ENCODE measurements at regions not wholly inside any gene's neighbourhood (a gene's known extent, or its start where the extent isn't known, plus 50 kb on each side); places are given as distances from the start of the nearest gene placed in this dataset.

DNA sequence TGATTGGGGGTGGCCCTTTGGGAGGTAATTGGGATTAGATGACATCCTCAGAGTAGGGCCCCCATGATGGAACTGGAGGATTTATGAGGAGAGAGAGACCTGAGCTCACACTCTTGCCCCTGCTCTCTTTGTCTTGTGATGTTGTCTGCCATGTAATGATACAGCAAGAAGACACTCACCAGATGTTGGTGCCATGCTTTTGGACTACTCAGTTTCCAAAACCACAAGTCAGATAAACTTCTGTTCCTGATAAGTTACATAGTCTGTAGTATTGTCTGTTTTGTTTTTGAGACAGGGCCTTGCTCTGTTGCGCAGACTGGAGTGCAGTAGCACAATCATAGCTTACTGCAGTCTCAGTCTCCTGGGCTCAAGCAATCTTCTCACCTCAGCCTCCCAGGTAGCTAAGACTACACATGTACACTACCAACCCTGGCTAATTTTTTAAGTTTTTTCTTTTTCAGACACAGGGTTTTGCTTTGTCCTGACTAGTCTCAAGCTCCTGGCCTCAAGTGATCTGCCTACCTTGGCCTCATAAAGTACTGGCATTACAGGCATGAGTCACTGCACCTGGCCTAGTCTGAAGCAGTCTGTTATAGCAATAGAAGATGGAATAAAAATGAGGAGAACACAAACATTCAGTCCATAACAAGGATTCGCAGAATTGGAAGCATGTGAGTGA lies 115.0 kb upstream of the GALNT2 start:
- TF ChIP-seq JUN (IDR thresholded peaks at IDR 0.05; ENCODE audit: low read depth, low read length) (no peak), RAD21 (IDR thresholded peaks at IDR 0.05 in 1 of 2, conservative IDR thresholded peaks at IDR 0.05 in 1 of 2; ENCODE audit: low read depth in 2 of 2, low read length in 2 of 2) (no peak), CHD2 (IDR thresholded peaks at IDR 0.05; ENCODE audit: low read length) (no peak), SIN3A (conservative IDR thresholded peaks at IDR 0.05 in 1 of 2, IDR thresholded peaks at IDR 0.05 in 1 of 2; ENCODE audit: low read depth in 1 of 2, low read length in 2 of 2) (no peak), CEBPB (IDR thresholded peaks at IDR 0.05; ENCODE audit: low read depth, low read length) (no peak), KDM5A (IDR thresholded peaks at IDR 0.05; ENCODE audit: low read length) (no peak), YY1 (IDR thresholded peaks at IDR 0.05; ENCODE audit: low read depth, low read length) (no peak), SP2 (IDR thresholded peaks at IDR 0.05; ENCODE audit: low read length) (no peak)
- TF ChIP-seq, protein P1, sequence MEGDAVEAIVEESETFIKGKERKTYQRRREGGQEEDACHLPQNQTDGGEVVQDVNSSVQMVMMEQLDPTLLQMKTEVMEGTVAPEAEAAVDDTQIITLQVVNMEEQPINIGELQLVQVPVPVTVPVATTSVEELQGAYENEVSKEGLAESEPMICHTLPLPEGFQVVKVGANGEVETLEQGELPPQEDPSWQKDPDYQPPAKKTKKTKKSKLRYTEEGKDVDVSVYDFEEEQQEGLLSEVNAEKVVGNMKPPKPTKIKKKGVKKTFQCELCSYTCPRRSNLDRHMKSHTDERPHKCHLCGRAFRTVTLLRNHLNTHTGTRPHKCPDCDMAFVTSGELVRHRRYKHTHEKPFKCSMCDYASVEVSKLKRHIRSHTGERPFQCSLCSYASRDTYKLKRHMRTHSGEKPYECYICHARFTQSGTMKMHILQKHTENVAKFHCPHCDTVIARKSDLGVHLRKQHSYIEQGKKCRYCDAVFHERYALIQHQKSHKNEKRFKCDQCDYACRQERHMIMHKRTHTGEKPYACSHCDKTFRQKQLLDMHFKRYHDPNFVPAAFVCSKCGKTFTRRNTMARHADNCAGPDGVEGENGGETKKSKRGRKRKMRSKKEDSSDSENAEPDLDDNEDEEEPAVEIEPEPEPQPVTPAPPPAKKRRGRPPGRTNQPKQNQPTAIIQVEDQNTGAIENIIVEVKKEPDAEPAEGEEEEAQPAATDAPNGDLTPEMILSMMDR (IDR thresholded peaks at IDR 0.05; ENCODE audit: control extremely low read depth in 1 of 3, insufficient read depth in 1 of 3, low read depth in 1 of 3, low read length in 3 of 3): no peak
